SH-SY5Y (cell line): ENCODE measurements at regions not wholly inside any gene's neighbourhood (a gene's known extent, or its start where the extent isn't known, plus 50 kb on each side); places are given as distances from the start of the nearest gene placed in this dataset.
A peak's percentile ranks its signal among the peaks of the same experiment; 100 is the strongest.

Experiments
- GATA2 ChIP-seq: IDR thresholded peaks from 2 replicates; pipeline ENCODE4 v1.6.1; 2011; ENCODE audit warnings: mild to moderate bottlenecking, low read depth, low read length
- GATA3 ChIP-seq: IDR thresholded peaks from 2 replicates; pipeline ENCODE4 v1.6.1; 2011; ENCODE audit warnings: low read depth, mild to moderate bottlenecking, low read length, moderate library complexity

- peak; percentile 63 for TF ChIP-seq GATA3
- TF ChIP-seq GATA2: peak; percentile 49
These were observed 54.3 kb upstream of the MED13 start for GRCh38 chr17:62119373-62119772.
